ENCODE measurements at regions not wholly inside any gene's neighbourhood (a gene's known extent, or its start where the extent isn't known, plus 50 kb on each side); places are given as distances from the start of the nearest gene placed in this dataset.

- Mint-ChIP-seq H3K27ac (no peak overlapping the region), H3K36me3 (ENCODE audit: low read depth) (no peaks in the 10 kb centered on the region), H3K4me3 (no peak overlapping the region), H3K27me3 (no peaks in the 10 kb centered on the region), H3K9me3 (peaks cover 10% of the 10 kb centered on the region), H3K4me1 (ENCODE audit: low read depth) (no peaks in the 10 kb centered on the region)
- no peak for DNase-seq
Measured at GRCh38 chr4:27577951-27578350, 717.3 kb downstream of the STIM2 start.

- Mint-ChIP-seq H3K27me3 (no peaks in the 10 kb centered on the region), H3K36me3 (ENCODE audit: low read depth) (no peaks in the 10 kb centered on the region), H3K27ac (no peak overlapping the region), H3K9me3 (peaks cover 6% of the 10 kb centered on the region), H3K4me3 (no peak overlapping the region), H3K4me1 (ENCODE audit: low read depth) (no peaks in the 10 kb centered on the region)
- DNase-seq, result no peak
Measured at GRCh38 chr4:27592738-27593137, 732.1 kb downstream of the STIM2 start.

DNA sequence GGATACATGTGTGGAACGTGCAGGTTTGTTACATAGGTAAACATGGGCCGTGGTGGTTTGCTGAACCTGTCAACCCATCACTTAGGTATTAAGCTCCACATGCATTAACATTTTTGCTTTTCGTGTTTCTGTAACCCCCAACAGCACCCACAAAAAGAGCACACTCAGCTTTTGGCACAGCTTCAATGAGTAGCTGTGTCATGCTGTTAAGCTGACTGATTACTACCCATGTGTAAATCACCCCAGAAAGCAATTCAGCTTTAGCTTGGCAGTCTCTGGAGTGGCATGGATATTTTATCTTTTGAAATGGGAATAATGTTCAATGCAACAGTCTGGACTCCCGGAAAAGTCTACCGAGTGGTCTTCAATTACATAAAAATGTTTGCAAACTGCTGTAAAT lies 734.3 kb downstream of the STIM2 start:
- Mint-ChIP-seq H3K27me3 (no peaks in the 10 kb centered on the region), H3K4me3 (no peak overlapping the region), H3K9me3 (peaks cover 6% of the 10 kb centered on the region), H3K36me3 (ENCODE audit: low read depth) (no peaks in the 10 kb centered on the region), H3K4me1 (ENCODE audit: low read depth) (no peaks in the 10 kb centered on the region), H3K27ac (no peak overlapping the region)
- no peak for DNase-seq

- H3K4me1 Mint-ChIP-seq (ENCODE audit: low read depth), result no peaks in the 10 kb centered on the region
- no peak for DNase-seq
- H3K9me3 Mint-ChIP-seq, result peaks cover 6% of the 10 kb centered on the region
- no peaks in the 10 kb centered on the region for H3K36me3 Mint-ChIP-seq (ENCODE audit: low read depth)
- H3K27me3 Mint-ChIP-seq, result no peaks in the 10 kb centered on the region
- no peak overlapping the region for H3K4me3 Mint-ChIP-seq
- H3K27ac Mint-ChIP-seq, result no peak overlapping the region
Measured at GRCh38 chr4:27595571-27596360, 735.1 kb downstream of the STIM2 start.

DNA sequence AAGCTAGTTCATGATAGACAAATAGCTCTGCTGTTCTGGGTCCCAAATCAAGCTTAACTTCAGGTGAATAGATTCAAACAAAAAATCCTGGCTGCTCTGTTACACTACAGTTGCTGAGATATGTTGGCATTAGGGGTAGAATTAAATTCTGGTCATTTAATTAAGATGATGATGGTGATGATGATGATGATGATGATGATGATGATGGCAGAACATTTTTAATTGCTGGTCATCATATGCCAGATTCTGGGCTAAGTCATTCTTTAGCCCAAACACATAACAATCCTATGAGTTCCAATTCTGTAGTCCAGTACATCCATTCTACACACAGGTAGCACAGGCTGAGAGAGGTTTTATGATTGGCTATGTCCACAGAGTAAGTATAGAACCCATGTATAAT lies 741.5 kb downstream of the STIM2 start:
- Mint-ChIP-seq H3K9me3 (peaks cover 12% of the 10 kb centered on the region), H3K36me3 (ENCODE audit: low read depth) (no peaks in the 10 kb centered on the region), H3K27me3 (no peaks in the 10 kb centered on the region), H3K4me1 (ENCODE audit: low read depth) (no peaks in the 10 kb centered on the region), H3K4me3 (no peak overlapping the region), H3K27ac (no peak overlapping the region)
- DNase-seq, result no peak

GRCh38 chr4:27604692-27605091 lies 744.1 kb downstream of the STIM2 start:
- no peak overlapping the region for H3K27ac Mint-ChIP-seq
- no peaks in the 10 kb centered on the region for H3K4me1 Mint-ChIP-seq (ENCODE audit: low read depth)
- H3K36me3 Mint-ChIP-seq (ENCODE audit: low read depth), result no peaks in the 10 kb centered on the region
- no peak for DNase-seq
- no peak overlapping the region for H3K4me3 Mint-ChIP-seq
- no peaks in the 10 kb centered on the region for H3K27me3 Mint-ChIP-seq
- H3K9me3 Mint-ChIP-seq, result peaks cover 12% of the 10 kb centered on the region

DNA sequence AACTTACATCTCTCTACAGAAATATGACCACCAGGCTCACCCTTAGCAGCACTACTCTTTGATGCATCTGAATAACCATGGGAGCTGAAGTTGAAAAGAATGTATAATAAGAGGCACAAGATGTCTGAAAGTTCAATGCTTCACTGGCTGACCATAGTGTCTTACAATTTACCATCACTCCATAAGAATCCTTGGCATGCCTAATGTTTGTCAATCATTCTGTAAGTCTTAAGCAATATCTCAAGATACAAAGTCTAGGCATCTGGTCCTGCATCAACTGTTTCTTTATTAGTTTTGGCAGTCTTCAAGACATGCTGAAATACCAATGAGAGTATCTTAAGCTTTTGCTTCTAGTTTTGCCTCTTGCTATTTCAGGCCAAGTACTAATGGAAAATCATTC lies 755.5 kb downstream of the STIM2 start:
- no peaks in the 10 kb centered on the region for H3K4me1 Mint-ChIP-seq (ENCODE audit: low read depth)
- H3K36me3 Mint-ChIP-seq (ENCODE audit: low read depth), result no peaks in the 10 kb centered on the region
- DNase-seq, result no peak
- no peaks in the 10 kb centered on the region for H3K27me3 Mint-ChIP-seq
- H3K4me3 Mint-ChIP-seq, result no peak overlapping the region
- no peak overlapping the region for H3K27ac Mint-ChIP-seq
- no peaks in the 10 kb centered on the region for H3K9me3 Mint-ChIP-seq

DNA sequence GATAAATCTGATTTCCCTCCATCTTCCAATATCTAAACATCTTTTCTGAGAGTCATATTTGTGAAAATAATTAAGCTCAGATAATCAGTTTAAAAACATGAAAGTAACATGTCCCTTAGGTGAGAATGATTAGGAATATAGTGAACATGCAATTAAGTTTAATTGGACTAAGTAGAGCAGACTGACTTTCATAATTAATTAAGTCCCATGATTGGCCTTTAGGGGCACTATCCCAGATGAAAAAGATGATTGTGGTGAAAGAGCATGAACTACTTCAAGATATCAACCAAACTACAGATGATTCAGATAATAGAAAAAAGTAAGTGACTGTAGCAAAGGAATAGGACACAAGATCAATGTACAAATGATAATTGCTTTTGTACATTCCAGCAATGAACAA lies 758.8 kb downstream of the STIM2 start:
- no peak overlapping the region for H3K4me3 Mint-ChIP-seq
- H3K36me3 Mint-ChIP-seq (ENCODE audit: low read depth), result no peaks in the 10 kb centered on the region
- no peak for DNase-seq
- no peaks in the 10 kb centered on the region for H3K27me3 Mint-ChIP-seq
- H3K4me1 Mint-ChIP-seq (ENCODE audit: low read depth), result no peaks in the 10 kb centered on the region
- peaks cover 17% of the 10 kb centered on the region for H3K9me3 Mint-ChIP-seq
- H3K27ac Mint-ChIP-seq, result no peak overlapping the region

DNA sequence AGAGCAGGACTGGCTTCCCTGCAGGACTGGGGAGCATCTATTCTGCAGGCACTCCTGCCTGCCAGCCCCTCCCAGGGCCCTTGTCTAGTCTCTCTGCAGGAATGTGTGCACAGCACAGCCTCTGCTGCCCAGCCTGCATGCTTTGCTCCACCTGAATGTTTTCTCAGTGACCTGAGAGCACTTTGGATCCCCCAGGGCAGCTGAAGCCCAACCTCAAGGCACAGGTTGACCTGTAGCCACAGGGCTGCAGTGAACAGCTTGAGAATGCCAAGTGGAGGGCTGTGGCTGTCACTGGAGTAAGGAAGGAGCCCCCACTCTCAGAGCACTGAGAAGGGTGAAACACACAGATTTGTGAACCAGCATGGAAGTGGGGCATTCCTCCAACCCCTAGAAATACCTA lies 760.2 kb downstream of the STIM2 start:
- DNase-seq, result no peak
- no peaks in the 10 kb centered on the region for H3K4me1 Mint-ChIP-seq (ENCODE audit: low read depth)
- H3K27me3 Mint-ChIP-seq, result no peaks in the 10 kb centered on the region
- H3K36me3 Mint-ChIP-seq (ENCODE audit: low read depth), result no peaks in the 10 kb centered on the region
- H3K4me3 Mint-ChIP-seq, result no peak overlapping the region
- H3K27ac Mint-ChIP-seq, result no peak overlapping the region
- H3K9me3 Mint-ChIP-seq, result peaks cover 17% of the 10 kb centered on the region

DNA sequence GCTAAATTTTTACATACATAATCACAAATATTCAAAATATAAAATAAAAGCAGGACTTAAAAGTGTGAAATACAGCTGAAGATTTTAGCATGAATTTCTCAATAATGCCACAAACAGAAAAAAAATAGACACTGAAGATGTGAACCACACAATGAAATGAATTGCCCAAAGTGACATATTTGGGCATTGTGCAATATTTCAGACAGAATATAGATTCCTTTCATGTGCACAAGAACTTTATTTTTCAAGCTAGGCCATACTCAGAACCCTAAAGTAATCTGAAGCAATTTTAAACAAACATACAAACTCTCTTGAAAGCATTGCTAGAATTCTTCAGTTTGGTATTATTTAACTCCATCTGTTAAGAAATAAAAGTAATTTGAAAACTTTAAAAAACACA lies 764.1 kb downstream of the STIM2 start:
- no peak for DNase-seq
- Mint-ChIP-seq H3K4me1 (ENCODE audit: low read depth) (no peaks in the 10 kb centered on the region), H3K27me3 (no peaks in the 10 kb centered on the region), H3K27ac (no peak overlapping the region), H3K4me3 (no peak overlapping the region), H3K9me3 (peaks cover 19% of the 10 kb centered on the region), H3K36me3 (ENCODE audit: low read depth) (no peaks in the 10 kb centered on the region)

DNA sequence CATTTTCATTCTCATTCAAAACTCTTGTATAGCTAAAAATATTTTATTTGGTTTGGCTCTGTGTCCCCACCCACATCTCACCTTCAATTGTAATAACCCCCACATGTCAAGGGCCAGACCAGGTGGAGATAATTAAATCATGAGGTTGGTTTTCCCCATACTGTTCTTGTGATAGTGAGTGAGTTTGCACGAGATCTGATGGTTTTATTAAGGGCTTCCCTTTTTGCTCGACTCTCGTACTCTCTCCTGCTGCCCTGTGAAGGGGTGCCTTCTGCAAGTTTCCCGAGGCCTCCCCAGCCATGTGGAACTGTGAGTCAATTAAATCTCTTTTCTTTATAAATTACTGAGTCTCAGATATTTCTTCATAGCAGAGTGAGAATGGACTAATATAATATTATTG lies 768.0 kb downstream of the STIM2 start:
- Mint-ChIP-seq H3K36me3 (ENCODE audit: low read depth) (no peaks in the 10 kb centered on the region), H3K4me1 (ENCODE audit: low read depth) (no peaks in the 10 kb centered on the region), H3K27me3 (no peaks in the 10 kb centered on the region), H3K9me3 (peaks cover 2% of the 10 kb centered on the region), H3K4me3 (no peak overlapping the region), H3K27ac (no peak overlapping the region)
- DNase-seq, result no peak

- no peaks in the 10 kb centered on the region for H3K4me1 Mint-ChIP-seq (ENCODE audit: low read depth)
- no peak for DNase-seq
- no peak overlapping the region for H3K4me3 Mint-ChIP-seq
- H3K27me3 Mint-ChIP-seq, result no peaks in the 10 kb centered on the region
- H3K36me3 Mint-ChIP-seq (ENCODE audit: low read depth), result no peaks in the 10 kb centered on the region
- H3K27ac Mint-ChIP-seq, result no peak overlapping the region
- H3K9me3 Mint-ChIP-seq, result peaks cover 2% of the 10 kb centered on the region
Measured at GRCh38 chr4:27629532-27630225, 769.0 kb downstream of the STIM2 start.

- Mint-ChIP-seq H3K36me3 (ENCODE audit: low read depth) (no peaks in the 10 kb centered on the region), H3K4me3 (no peak overlapping the region), H3K27me3 (no peaks in the 10 kb centered on the region), H3K9me3 (no peaks in the 10 kb centered on the region), H3K4me1 (ENCODE audit: low read depth) (peaks cover 1% of the 10 kb centered on the region), H3K27ac (no peak overlapping the region)
- DNase-seq, result no peak
Measured at GRCh38 chr4:27635936-27636913, 775.6 kb downstream of the STIM2 start.

DNA sequence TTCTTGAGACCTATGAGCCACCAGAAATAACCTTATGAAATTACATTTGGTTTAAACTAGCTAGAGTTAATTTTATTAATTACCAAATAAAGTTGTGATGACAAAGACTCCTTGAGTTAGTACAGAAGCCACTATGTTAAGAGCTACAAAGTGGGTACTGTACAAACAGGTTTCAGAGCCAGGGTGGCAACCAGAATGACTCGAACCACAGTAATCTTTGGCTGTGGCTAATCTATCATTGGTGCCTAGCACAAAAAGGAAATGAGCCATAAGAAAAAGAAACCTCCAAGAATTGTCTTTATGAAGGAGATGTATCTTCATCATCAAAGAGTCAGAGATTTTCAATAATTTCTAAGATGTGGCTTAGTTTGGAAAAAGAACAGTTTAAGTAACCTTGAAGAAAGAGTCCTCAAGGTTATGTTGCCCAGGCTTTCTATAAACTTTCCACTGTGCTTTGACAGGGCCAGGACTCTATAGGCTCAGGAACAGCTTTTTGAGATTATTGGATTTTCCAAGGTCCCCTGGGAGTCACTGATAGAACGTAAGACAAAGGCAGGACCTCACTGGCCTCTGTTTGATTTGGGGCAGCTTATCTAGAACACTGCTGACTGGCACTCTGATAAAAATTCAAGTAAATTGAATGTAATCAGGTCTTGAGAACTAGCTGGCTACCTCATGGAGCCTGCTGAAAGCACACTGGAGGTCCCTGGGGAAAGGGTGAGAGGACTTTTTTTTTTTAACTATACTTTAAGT lies 777.7 kb downstream of the STIM2 start:
- no peak overlapping the region for H3K27ac Mint-ChIP-seq

More for the DNA sequence above, 777.7 kb downstream of the STIM2 start:
- peaks cover 1% of the 10 kb centered on the region for H3K4me1 Mint-ChIP-seq (ENCODE audit: low read depth)
- H3K9me3 Mint-ChIP-seq, result no peaks in the 10 kb centered on the region
- H3K4me3 Mint-ChIP-seq, result no peak overlapping the region
- H3K36me3 Mint-ChIP-seq (ENCODE audit: low read depth), result no peaks in the 10 kb centered on the region
- no peaks in the 10 kb centered on the region for H3K27me3 Mint-ChIP-seq
- DNase-seq, result no peak
